H1 (cell line): ENCODE measurements at regions not wholly inside any gene's neighbourhood (a gene's known extent, or its start where the extent isn't known, plus 50 kb on each side); places are given as distances from the start of the nearest gene placed in this dataset.

ENCODE experiments used
- CTCF ChIA-PET: fragments of 300-600 bp; sonication (Branson Sonifier 250); formaldehyde crosslinking; loops from one replicate; lab custom pipeline; 2021; ENCODE audit not compliant: partially characterized antibody; lab: Charles Lee
- POLR2A ChIA-PET: fragments of 300-600 bp; sonication (Branson Sonifier 250); formaldehyde crosslinking; loops from one replicate; lab custom pipeline; 2021; ENCODE audit warnings: inconsistent platforms; ENCODE audit not compliant: partially characterized antibody; lab: Charles Lee
- DNase-seq, 2 experiments: peaks; one replicate each; pipeline versions ENCODE4 v3.0.0 to v3.0.0-alpha.2; 2010 to 2022; ENCODE audit warnings: low spot score in 2 of 2, low read depth in 1 of 2, mixed read lengths in 1 of 2
- FAIRE-seq: peaks from 2 replicates; lab custom pipeline; 2011; peaks lifted over from hg19 to GRCh38; lab: Jason Lieb, UNC
- H2AFZ ChIP-seq: 2 replicates; pipeline ENCODE4 v1.8.1; 2012; ENCODE audit warnings: low read length, inconsistent platforms
- H2AK5ac ChIP-seq: 2 replicates; pipeline ENCODE4 v1.6.1; 2013; ENCODE audit warnings: low read depth, low read length
- H2BK120ac ChIP-seq: replicated peaks from 2 replicates; pipeline ENCODE3; 2013; ENCODE audit warnings: low read depth, low read length, inconsistent platforms
- H2BK12ac ChIP-seq: 2 replicates; pipeline ENCODE4 v1.6.1; 2013; ENCODE audit warnings: low read depth, low read length
- H2BK15ac ChIP-seq: 2 replicates; pipeline ENCODE4 v1.6.1; 2013; ENCODE audit warnings: low read length
- H2BK20ac ChIP-seq: 2 replicates; pipeline ENCODE4 v1.6.1; 2013; ENCODE audit warnings: low read length
- H2BK5ac ChIP-seq: 2 replicates; pipeline ENCODE4 v1.6.1; 2013; ENCODE audit warnings: low read depth, low read length
- H3K14ac ChIP-seq: 2 replicates; pipeline ENCODE4 v1.6.1; 2013; ENCODE audit warnings: inconsistent platforms; ENCODE audit not compliant: insufficient read length
- H3K18ac ChIP-seq: 2 replicates; pipeline ENCODE4 v1.6.1; 2013; ENCODE audit warnings: low read length; ENCODE audit errors: extremely low read depth
- H3K23ac ChIP-seq: 2 replicates; pipeline ENCODE4 v1.6.1; 2013; ENCODE audit warnings: inconsistent platforms; ENCODE audit not compliant: insufficient read length
- H3K23me2 ChIP-seq: 2 replicates; pipeline ENCODE4 v1.6.1; 2013; ENCODE audit warnings: low read depth, low read length
- H3K27ac ChIP-seq: 2 replicates; pipeline ENCODE4 v1.6.1; 2011; ENCODE audit warnings: low read depth, low read length, inconsistent platforms
- H3K27me3 ChIP-seq, 4 experiments: replicated peaks in 1 of 4; 1 replicate in 1 of 4; 2 replicates in 3 of 4; pipeline versions ENCODE4 v1.6.1 to v1.8.1; 2011 to 2013; ENCODE audit warnings: low read length in 3 of 4, mild to moderate bottlenecking in 3 of 4, inconsistent platforms in 2 of 4, mixed read lengths in 2 of 4, moderate library complexity in 1 of 4; ENCODE audit not compliant: control insufficient read depth in 3 of 4, insufficient read depth in 3 of 4; ENCODE audit errors: extremely low read depth in 1 of 4
- H3K36me3 ChIP-seq, 4 experiments: 2 replicates each; pipeline versions ENCODE4 v1.6.1 to v1.8.1; 2011 to 2013; ENCODE audit warnings: mild to moderate bottlenecking in 4 of 4, low read length in 3 of 4, moderate library complexity in 2 of 4, control low read depth in 1 of 4, inconsistent platforms in 1 of 4; ENCODE audit not compliant: insufficient read depth in 4 of 4, control insufficient read depth in 2 of 4
- H3K4ac ChIP-seq: replicated peaks from 2 replicates; pipeline ENCODE3; 2013; ENCODE audit warnings: low read length, low read depth, mixed read lengths, inconsistent platforms; ENCODE audit not compliant: insufficient read length
- H3K4me1 ChIP-seq, 4 experiments: replicated peaks in 1 of 4; 1 replicate in 1 of 4; 2 replicates in 3 of 4; pipeline versions ENCODE4 v1.6.1 to v1.8.1; 2011 to 2013; ENCODE audit warnings: low read length in 3 of 4, inconsistent platforms in 2 of 4, mixed read lengths in 1 of 4; ENCODE audit not compliant: insufficient read depth in 4 of 4, control insufficient read depth in 3 of 4
- H3K4me2 ChIP-seq, 2 experiments: 2 replicates each; pipeline versions ENCODE4 v1.6.1 to v1.8.1; 2011 to 2013; ENCODE audit warnings: low read depth in 2 of 2, low read length in 2 of 2, control low read depth in 1 of 2, inconsistent platforms in 1 of 2, mild to moderate bottlenecking in 1 of 2; ENCODE audit not compliant: insufficient read depth in 1 of 2
- H3K4me3 ChIP-seq, 4 experiments: fragments of 200-600, 300-600 bp in 1 of 4; sonication (generic), shearing (Covaris generic), sonication (Bioruptor Twin) in 1 of 4; 2 replicates each; pipeline versions ENCODE4 v1.5.1 to v1.8.1; 2011 to 2016; ENCODE audit warnings: low read length in 4 of 4, low read depth in 3 of 4, control low read depth in 2 of 4, inconsistent platforms in 2 of 4, mild to moderate bottlenecking in 2 of 4, mixed read lengths in 1 of 4, moderate library complexity in 1 of 4; ENCODE audit not compliant: insufficient read depth in 2 of 4; ENCODE audit errors: extremely low read depth in 1 of 4
- H3K56ac ChIP-seq: replicated peaks from 2 replicates; pipeline ENCODE3; 2013; ENCODE audit warnings: low read depth, mild to moderate bottlenecking, mixed read lengths, low read length, inconsistent platforms; ENCODE audit not compliant: insufficient read length
- H3K79me1 ChIP-seq: 2 replicates; pipeline ENCODE4 v1.6.1; 2013; ENCODE audit warnings: low read depth, low read length, control low read depth
- H3K79me2 ChIP-seq, 2 experiments: 2 replicates each; pipeline versions ENCODE4 v1.6.1 to v1.8.1; 2012 to 2013; ENCODE audit warnings: low read length in 2 of 2, mild to moderate bottlenecking in 2 of 2, inconsistent platforms in 1 of 2; ENCODE audit not compliant: insufficient read depth in 2 of 2, control insufficient read depth in 1 of 2
- H3K9ac ChIP-seq, 4 experiments: replicated peaks in 1 of 4; 1 replicate in 1 of 4; 2 replicates in 3 of 4; pipeline versions ENCODE4 v1.6.1 to v1.8.1; 2011 to 2013; ENCODE audit warnings: low read depth in 3 of 4, low read length in 3 of 4, control low read depth in 2 of 4, mild to moderate bottlenecking in 2 of 4, moderate library complexity in 2 of 4, inconsistent platforms in 1 of 4; ENCODE audit errors: extremely low read depth in 1 of 4
- H3K9me3 ChIP-seq, 2 experiments: 2 replicates each; pipeline versions ENCODE4 v1.6.1 to v1.8.1; 2012 to 2013; ENCODE audit warnings: mild to moderate bottlenecking in 2 of 2, moderate library complexity in 2 of 2, control low read depth in 1 of 2, inconsistent platforms in 1 of 2, low read depth in 1 of 2, low read length in 1 of 2, mixed read lengths in 1 of 2; ENCODE audit not compliant: insufficient read depth in 2 of 2
- H4K20me1 ChIP-seq, 2 experiments: replicated peaks in 1 of 2; 2 replicates each; pipeline versions ENCODE3 to v1.8.1; 2011 to 2013; ENCODE audit warnings: inconsistent platforms in 2 of 2, low read length in 2 of 2, mild to moderate bottlenecking in 1 of 2; ENCODE audit not compliant: insufficient read depth in 2 of 2, control insufficient read depth in 1 of 2
- H4K5ac ChIP-seq: 2 replicates; pipeline ENCODE4 v1.6.1; 2013; ENCODE audit warnings: low read length, low read depth, mixed read lengths, inconsistent platforms; ENCODE audit not compliant: insufficient read length
- H4K8ac ChIP-seq: 2 replicates; pipeline ENCODE4 v1.8.0; 2013; ENCODE audit warnings: mild to moderate bottlenecking, moderate library complexity, low read length, inconsistent platforms; ENCODE audit not compliant: insufficient read depth; ENCODE audit errors: extremely low read depth
- H4K91ac ChIP-seq: replicated peaks from 2 replicates; pipeline ENCODE3; 2013; ENCODE audit warnings: low read length, mixed read lengths, inconsistent platforms; ENCODE audit not compliant: insufficient read length
- GABPA ChIP-seq: IDR thresholded peaks from 2 replicates; pipeline ENCODE4 v1.6.1; 2011; ENCODE audit warnings: mild to moderate bottlenecking, low read length, moderate library complexity, borderline replicate concordance; ENCODE audit not compliant: insufficient read depth
- KDM1A ChIP-seq: fragments of 200-600, 300-600 bp; sonication (generic); IDR thresholded peaks from 2 replicates; pipeline ENCODE4 v1.7.1; 2016; ENCODE audit warnings: mild to moderate bottlenecking, low read length, borderline replicate concordance
- NANOG ChIP-seq: IDR thresholded peaks from 2 replicates; pipeline ENCODE4 v1.6.1; 2011; ENCODE audit warnings: low read length, low read depth, mild to moderate bottlenecking, inconsistent platforms; ENCODE audit not compliant: insufficient read depth, poor library complexity, severe bottlenecking
- RNF2 ChIP-seq: fragments of 200-900, 300-1000 bp; sonication (generic); IDR thresholded peaks from 2 replicates; pipeline ENCODE4 v1.7.1; 2016; ENCODE audit warnings: borderline replicate concordance, low read depth, mild to moderate bottlenecking, antibody characterized with exemption, low read length; ENCODE audit not compliant: poor library complexity, severe bottlenecking; ENCODE audit errors: missing control alignments
- SIN3A ChIP-seq, 2 experiments: IDR thresholded peaks in 1 of 2; conservative IDR thresholded peaks in 1 of 2; 2 replicates each; pipeline ENCODE4 v1.6.1; 2011 to 2012; ENCODE audit warnings: low read length in 2 of 2, improper control_type of control experiment in 1 of 2, low read depth in 1 of 2, mild to moderate bottlenecking in 1 of 2
- SP4 ChIP-seq: IDR thresholded peaks from 2 replicates; pipeline ENCODE4 v1.6.1; 2012; ENCODE audit warnings: low read length, inconsistent platforms
- WGBS, 2 experiments: shearing (Covaris generic) in 1 of 2; methylation state at CpG; one replicate each; pipeline versions ENCODE4 v1.1.6 to v1.1.7; 2013 to 2015; ENCODE audit warnings: low lambda C conversion rate in 2 of 2, mixed read lengths in 2 of 2, inconsistent platforms in 1 of 2, low coverage in 1 of 2, missing lambda C conversion rate in 1 of 2; ENCODE audit not compliant: insufficient replicate concordance in 2 of 2, insufficient coverage in 1 of 2, insufficient read length in 1 of 2; ENCODE audit errors: extremely low coverage in 1 of 2, missing lambda C conversion rate in 1 of 2; 5-methylcytosine and 5-hydroxymethylcytosine counted together

DNA sequence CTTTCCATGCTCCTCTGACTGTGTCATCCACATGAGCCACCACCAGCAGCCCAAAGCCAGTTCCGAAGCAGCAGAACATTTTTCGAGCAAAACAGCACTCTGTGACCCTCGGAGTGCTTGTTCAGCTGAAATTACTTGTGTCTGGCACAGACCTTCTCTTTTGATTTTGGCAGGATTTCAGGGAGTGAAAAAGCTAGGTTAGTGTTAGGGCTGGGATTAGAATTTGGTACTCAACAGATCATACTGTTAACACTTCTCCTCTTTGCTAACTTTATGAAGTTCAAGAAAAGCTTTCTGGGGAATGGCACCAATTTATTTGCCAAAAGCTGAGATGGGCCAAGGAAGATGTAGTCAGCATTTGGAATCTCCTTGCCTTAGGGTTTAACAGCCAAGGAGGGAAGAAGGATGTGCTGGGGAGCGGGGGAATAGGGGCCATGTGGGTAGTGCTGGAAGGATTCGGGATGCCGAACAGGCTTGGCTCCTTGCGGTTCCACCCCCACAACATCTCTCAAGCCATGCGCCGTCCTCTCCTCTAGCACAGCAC, 55.1 kb upstream of the TRA2B start:
- Histone ChIP-seq H3K23ac (no peak overlapping the region), H3K4me1 (no peaks in the 10 kb centered on the region), H2BK12ac (no peak overlapping the region), H2BK5ac (no peak overlapping the region), H3K9me3 (no peaks in the 10 kb centered on the region), H3K79me2 (no peaks in the 10 kb centered on the region), H2BK20ac (no peak overlapping the region), H2BK120ac (no peak overlapping the region), H4K8ac (no peak overlapping the region), H3K79me1 (no peaks in the 10 kb centered on the region), H3K56ac (no peak overlapping the region), H4K91ac (no peak overlapping the region), H3K4ac (no peak overlapping the region), H3K14ac (no peak overlapping the region), H2BK15ac (no peak overlapping the region), H3K4me3 (no peak overlapping the region), H3K27ac (no peak overlapping the region), H2AK5ac (no peak overlapping the region), H2AFZ (no peak overlapping the region), H3K18ac (no peak overlapping the region), H4K5ac (no peak overlapping the region), H3K4me2 (no peak overlapping the region), H3K36me3 (no peaks in the 10 kb centered on the region), H3K23me2 (no peaks in the 10 kb centered on the region), H3K9ac (no peak overlapping the region), H4K20me1 (no peaks in the 10 kb centered on the region), H3K27me3 (no peaks in the 10 kb centered on the region)
- FAIRE-seq (no peak), DNase-seq (no peak)
- CTCF ChIA-PET = interaction anchor here (0.6 to 6.0 kb wide), 11 partner anchors 10 to 1460 kb away, joined by 3 to 26 read pairs (median 3); no protein-coding TSS in a partner anchor
- TF ChIP-seq NANOG (no peak), KDM1A (no peak), GABPA (no peak), SP4 (no peak), SIN3A (conservative IDR thresholded peaks at IDR 0.05 in 1 of 2, IDR thresholded peaks at IDR 0.05 in 1 of 2; ENCODE audit: low read depth in 1 of 2, low read length in 2 of 2) (no peak), RNF2 (no peak)
- POLR2A ChIA-PET = interaction anchor here (0.9 to 2.4 kb wide), 2 partner anchors 52 to 55 kb away, joined by 3 to 6 read pairs; partner anchors contain the start of gene TRA2B
- WGBS, 2 experiments = 83% methylated on average over 5 of the region's 9 CpGs; no CpG with 5 or more reads in 1 of the 2 experiments
